Breast epithelium (tissue), 4 donors: ENCODE measurements at regions not wholly inside any gene's neighbourhood (a gene's known extent, or its start where the extent isn't known, plus 50 kb on each side); places are given as distances from the start of the nearest gene placed in this dataset.
"Not testable (repeated sequence)": the region's sequence is repeated elsewhere in the genome, so short reads cannot be mapped to it uniquely, and the experiment has no call there.

Source experiments
- DNase-seq, 2 donors: peaks; one replicate each; pipeline ENCODE4 v3.0.0-alpha.2; 2019; ENCODE audit warnings: low spot score in 2 of 2
- H3K27ac ChIP-seq, 2 donors: fragments of 200-600 bp; sonication (generic) in 1 of 2; one replicate each; pipeline ENCODE4 v1.5.1; 2016 to 2019; ENCODE audit warnings: mild to moderate bottlenecking in 1 of 2
- H3K27me3 ChIP-seq, 2 donors: fragments of 200-600 bp; sonication (generic) in 1 of 2; one replicate each; pipeline versions ENCODE4 v1.5.1 to v1.6.0; 2017 to 2019; ENCODE audit warnings: control low read depth in 1 of 2, mild to moderate bottlenecking in 1 of 2
- H3K36me3 ChIP-seq: fragments of 200-600 bp; one replicate; pipeline ENCODE4 v1.5.1; 2019
- H3K4me1 ChIP-seq, 2 donors: fragments of 200-600 bp; sonication (generic); one replicate each; pipeline ENCODE4 v1.5.1; 2016 to 2019; ENCODE audit warnings: control low read depth in 1 of 2
- H3K4me3 ChIP-seq, 3 donors: fragments of 200-600 bp; sonication (generic); 1 replicate in 2 of 3; 2 replicates in 1 of 3; pipeline ENCODE4 v1.5.1; 2016 to 2019; ENCODE audit warnings: mild to moderate bottlenecking in 3 of 3, moderate library complexity in 2 of 3
- H3K9me3 ChIP-seq, 2 donors: fragments of 200-600 bp; sonication (generic) in 1 of 2; one replicate each; pipeline ENCODE4 v1.5.1; 2016 to 2019; ENCODE audit warnings: control low read depth in 1 of 2
- POLR2AphosphoS5 ChIP-seq, 3 donors: sonication (generic); formaldehyde crosslinking; IDR thresholded peaks; one replicate each; pipeline ENCODE4 v1.6.1; 2017; ENCODE audit warnings: antibody characterized with exemption in 3 of 3
- intact Hi-C: fragments of 100-400 bp; cut with DNase I; formaldehyde crosslinking; loops from one replicate; pipeline ENCODE4 v1.15.1; 2023; ENCODE audit warnings: low total_unique reads

- Histone ChIP-seq H3K27me3 (no peaks in the 10 kb centered on the region), H3K4me1 (no peaks in the 10 kb centered on the region), H3K36me3 (no peaks in the 10 kb centered on the region), H3K27ac (no peak overlapping the region), H3K4me3 (no peak overlapping the region), H3K9me3 (no peaks in the 10 kb centered on the region)
- TF ChIP-seq POLR2AphosphoS5 (IDR thresholded peaks at IDR 0.05) = no peak
- DNase-seq = no peak
- intact Hi-C loops = no loop called here
These were observed 51.1 kb upstream of the CHD2 start for GRCh38 chr15:92848852-92849598.

- H3K36me3 ChIP-seq, intact Hi-C loops, H3K9me3 ChIP-seq, DNase-seq, H3K27ac ChIP-seq, H3K4me1 ChIP-seq, H3K27me3 ChIP-seq, H3K4me3 ChIP-seq: not testable (repeated sequence)
These were observed 49.9 kb upstream of the CHD2 start for GRCh38 chr15:92850218-92850617.
